NB4 (cell line): ENCODE measurements at regions not wholly inside any gene's neighbourhood (a gene's known extent, or its start where the extent isn't known, plus 50 kb on each side); places are given as distances from the start of the nearest gene placed in this dataset.

Experiments
- CTCF ChIP-seq: IDR thresholded peaks from one replicate; pipeline ENCODE4 v1.5.1; 2012; ENCODE audit warnings: low read depth, low read length
- MAX ChIP-seq: IDR thresholded peaks from 2 replicates; pipeline ENCODE4 v1.6.1; 2011; ENCODE audit warnings: low read depth, low read length
- MYC ChIP-seq: IDR thresholded peaks from 2 replicates; pipeline ENCODE4 v1.6.1; 2011; ENCODE audit warnings: low read depth, low read length
- POLR2A ChIP-seq: IDR thresholded peaks from 2 replicates; pipeline ENCODE4 v1.6.1; 2011; ENCODE audit warnings: mild to moderate bottlenecking; ENCODE audit not compliant: insufficient read length; ENCODE audit errors: extremely low read depth

- TF ChIP-seq POLR2A (no peak), CTCF (no peak), MAX (no peak), MYC (no peak)
Observed at GRCh38 chr2:226183033-226183432, 616.6 kb downstream of the IRS1 start.
